Neural cell (in vitro differentiated cells): ENCODE measurements at regions not wholly inside any gene's neighbourhood (a gene's known extent, or its start where the extent isn't known, plus 50 kb on each side); places are given as distances from the start of the nearest gene placed in this dataset.

Source experiments
- H2AFZ ChIP-seq: fragments of 200-600, 300-800 bp; sonication (generic), shearing (Covaris generic); 2 replicates; pipeline ENCODE4 v1.6.0; 2014; ENCODE audit warnings: low read depth, mild to moderate bottlenecking, antibody characterized with exemption, low read length, moderate library complexity
- H3F3A ChIP-seq: fragments of 200-600 bp; shearing (Covaris generic); 2 replicates; pipeline ENCODE4 v1.6.1; 2016; ENCODE audit warnings: mild to moderate bottlenecking, moderate library complexity, mixed read lengths, antibody characterized with exemption, low read length; ENCODE audit not compliant: insufficient read depth, poor library complexity, severe bottlenecking
- H3K27ac ChIP-seq: fragments of 200-600, 300-800 bp; sonication (generic), shearing (Covaris generic); 2 replicates; pipeline ENCODE4 v1.5.1; 2014; ENCODE audit warnings: mild to moderate bottlenecking, low read length, moderate library complexity
- H3K27me3 ChIP-seq: fragments of 300-800, 200-600 bp; sonication (generic), shearing (Covaris generic); 2 replicates; pipeline ENCODE4 v1.6.0; 2014; ENCODE audit warnings: mild to moderate bottlenecking, low read depth, low read length, moderate library complexity; ENCODE audit not compliant: insufficient read depth
- H3K36me3 ChIP-seq: fragments of 300-800, 200-600 bp; sonication (generic), shearing (Covaris generic); 2 replicates; pipeline ENCODE4 v1.5.1; 2014; ENCODE audit warnings: mild to moderate bottlenecking, antibody characterized with exemption, low read length, moderate library complexity; ENCODE audit not compliant: insufficient read depth
- H3K4me2 ChIP-seq: fragments of 300-800, 200-600 bp; sonication (generic), shearing (Covaris generic); 2 replicates; pipeline ENCODE4 v1.6.0; 2014; ENCODE audit warnings: mild to moderate bottlenecking, low read length
- H3K4me3 ChIP-seq: fragments of 300-800, 200-600 bp; sonication (generic), shearing (Covaris generic); 2 replicates; pipeline ENCODE4 v1.5.1; 2014; ENCODE audit warnings: mild to moderate bottlenecking, low read length, moderate library complexity
- H3K79me2 ChIP-seq: fragments of 200-600 bp; shearing (Covaris generic); replicated peaks from 2 replicates; pipeline ENCODE4 v1.6.0; 2014; ENCODE audit warnings: mild to moderate bottlenecking, low read length, moderate library complexity; ENCODE audit not compliant: insufficient read depth
- H3K9ac ChIP-seq: fragments of 300-800, 200-600 bp; sonication (generic), shearing (Covaris generic); 2 replicates; pipeline ENCODE4 v1.6.1; 2016; ENCODE audit warnings: mild to moderate bottlenecking, low read length, mixed read lengths
- H3K9me2 ChIP-seq: fragments of 200-600 bp; shearing (Covaris generic); 2 replicates; pipeline ENCODE4 v1.6.1; 2016; ENCODE audit warnings: mild to moderate bottlenecking, low read length, mixed read lengths; ENCODE audit not compliant: insufficient read depth
- H3K9me3 ChIP-seq: fragments of 200-600, 300-800 bp; sonication (generic), shearing (Covaris generic); 2 replicates; pipeline ENCODE4 v1.6.1; 2016; ENCODE audit warnings: mild to moderate bottlenecking, mixed run types, low read length, moderate library complexity, mixed read lengths
- H4K20me1 ChIP-seq: fragments of 200-600 bp; shearing (Covaris generic); 2 replicates; pipeline ENCODE4 v1.6.1; 2016; ENCODE audit warnings: mild to moderate bottlenecking, mixed run types; ENCODE audit not compliant: insufficient read depth
- EP300 ChIP-seq: fragments of 450-650 bp; conservative IDR thresholded peaks from 2 replicates; pipeline ENCODE4 v1.6.1; 2014; ENCODE audit warnings: antibody characterized with exemption, mild to moderate bottlenecking, moderate library complexity; ENCODE audit not compliant: poor library complexity, severe bottlenecking
- EZH2 ChIP-seq: fragments of 200-600, 300-800 bp; shearing (Covaris generic), sonication (generic); IDR thresholded peaks from 2 replicates; pipeline ENCODE4 v1.6.1; 2014; ENCODE audit warnings: antibody characterized with exemption, low read length, borderline replicate concordance, mild to moderate bottlenecking; ENCODE audit not compliant: insufficient read depth, poor library complexity, severe bottlenecking
- MXI1 ChIP-seq: fragments of 450-650 bp; conservative IDR thresholded peaks from 2 replicates; pipeline ENCODE4 v1.6.1; 2014; ENCODE audit warnings: antibody characterized with exemption, mild to moderate bottlenecking; ENCODE audit not compliant: poor library complexity, severe bottlenecking
- POLR2AphosphoS5 ChIP-seq: IDR thresholded peaks from 2 replicates; pipeline ENCODE4 v1.6.1; 2012
- RAD21 ChIP-seq: fragments of 450-650 bp; conservative IDR thresholded peaks from 2 replicates; pipeline ENCODE4 v1.6.1; 2014; ENCODE audit warnings: antibody characterized with exemption, mild to moderate bottlenecking, moderate library complexity
- SMC3 ChIP-seq: fragments of 450-650 bp; conservative IDR thresholded peaks from 2 replicates; pipeline ENCODE4 v1.6.1; 2014; ENCODE audit warnings: antibody characterized with exemption, mild to moderate bottlenecking, moderate library complexity; ENCODE audit not compliant: poor library complexity
- TAF1 ChIP-seq: IDR thresholded peaks from 2 replicates; pipeline ENCODE4 v1.6.1; 2012; ENCODE audit warnings: low read depth
- TF ChIP-seq, protein P1 (sequence below): IDR thresholded peaks from 2 replicates; pipeline ENCODE4 v1.6.1; 2012; ENCODE audit warnings: borderline replicate concordance
- TF ChIP-seq, protein P2 (sequence below): fragments of 450-650 bp; IDR thresholded peaks from 2 replicates; pipeline ENCODE4 v1.5.1; 2014; ENCODE audit warnings: antibody characterized with exemption, mild to moderate bottlenecking, moderate library complexity; ENCODE audit not compliant: poor library complexity, severe bottlenecking

- no peaks in the 10 kb centered on the region for H3F3A ChIP-seq
- H3K36me3 ChIP-seq, result no peaks in the 10 kb centered on the region
- no peaks in the 10 kb centered on the region for H3K9me2 ChIP-seq
- H3K27ac ChIP-seq, result no peak overlapping the region
- H3K79me2 ChIP-seq, result no peaks in the 10 kb centered on the region
- H3K9me3 ChIP-seq, result no peaks in the 10 kb centered on the region
- no peak overlapping the region for H2AFZ ChIP-seq
- no peak overlapping the region for H3K4me2 ChIP-seq
- H3K27me3 ChIP-seq, result no peaks in the 10 kb centered on the region
- no peak overlapping the region for H3K4me3 ChIP-seq
- TF ChIP-seq RAD21 (no peak), MXI1 (no peak), SMC3 (no peak), EZH2 (no peak), POLR2AphosphoS5 (no peak), EP300 (no peak), TAF1 (no peak)
- TF ChIP-seq, protein P1, sequence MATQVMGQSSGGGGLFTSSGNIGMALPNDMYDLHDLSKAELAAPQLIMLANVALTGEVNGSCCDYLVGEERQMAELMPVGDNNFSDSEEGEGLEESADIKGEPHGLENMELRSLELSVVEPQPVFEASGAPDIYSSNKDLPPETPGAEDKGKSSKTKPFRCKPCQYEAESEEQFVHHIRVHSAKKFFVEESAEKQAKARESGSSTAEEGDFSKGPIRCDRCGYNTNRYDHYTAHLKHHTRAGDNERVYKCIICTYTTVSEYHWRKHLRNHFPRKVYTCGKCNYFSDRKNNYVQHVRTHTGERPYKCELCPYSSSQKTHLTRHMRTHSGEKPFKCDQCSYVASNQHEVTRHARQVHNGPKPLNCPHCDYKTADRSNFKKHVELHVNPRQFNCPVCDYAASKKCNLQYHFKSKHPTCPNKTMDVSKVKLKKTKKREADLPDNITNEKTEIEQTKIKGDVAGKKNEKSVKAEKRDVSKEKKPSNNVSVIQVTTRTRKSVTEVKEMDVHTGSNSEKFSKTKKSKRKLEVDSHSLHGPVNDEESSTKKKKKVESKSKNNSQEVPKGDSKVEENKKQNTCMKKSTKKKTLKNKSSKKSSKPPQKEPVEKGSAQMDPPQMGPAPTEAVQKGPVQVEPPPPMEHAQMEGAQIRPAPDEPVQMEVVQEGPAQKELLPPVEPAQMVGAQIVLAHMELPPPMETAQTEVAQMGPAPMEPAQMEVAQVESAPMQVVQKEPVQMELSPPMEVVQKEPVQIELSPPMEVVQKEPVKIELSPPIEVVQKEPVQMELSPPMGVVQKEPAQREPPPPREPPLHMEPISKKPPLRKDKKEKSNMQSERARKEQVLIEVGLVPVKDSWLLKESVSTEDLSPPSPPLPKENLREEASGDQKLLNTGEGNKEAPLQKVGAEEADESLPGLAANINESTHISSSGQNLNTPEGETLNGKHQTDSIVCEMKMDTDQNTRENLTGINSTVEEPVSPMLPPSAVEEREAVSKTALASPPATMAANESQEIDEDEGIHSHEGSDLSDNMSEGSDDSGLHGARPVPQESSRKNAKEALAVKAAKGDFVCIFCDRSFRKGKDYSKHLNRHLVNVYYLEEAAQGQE, result no peak
- TF ChIP-seq, protein P2, sequence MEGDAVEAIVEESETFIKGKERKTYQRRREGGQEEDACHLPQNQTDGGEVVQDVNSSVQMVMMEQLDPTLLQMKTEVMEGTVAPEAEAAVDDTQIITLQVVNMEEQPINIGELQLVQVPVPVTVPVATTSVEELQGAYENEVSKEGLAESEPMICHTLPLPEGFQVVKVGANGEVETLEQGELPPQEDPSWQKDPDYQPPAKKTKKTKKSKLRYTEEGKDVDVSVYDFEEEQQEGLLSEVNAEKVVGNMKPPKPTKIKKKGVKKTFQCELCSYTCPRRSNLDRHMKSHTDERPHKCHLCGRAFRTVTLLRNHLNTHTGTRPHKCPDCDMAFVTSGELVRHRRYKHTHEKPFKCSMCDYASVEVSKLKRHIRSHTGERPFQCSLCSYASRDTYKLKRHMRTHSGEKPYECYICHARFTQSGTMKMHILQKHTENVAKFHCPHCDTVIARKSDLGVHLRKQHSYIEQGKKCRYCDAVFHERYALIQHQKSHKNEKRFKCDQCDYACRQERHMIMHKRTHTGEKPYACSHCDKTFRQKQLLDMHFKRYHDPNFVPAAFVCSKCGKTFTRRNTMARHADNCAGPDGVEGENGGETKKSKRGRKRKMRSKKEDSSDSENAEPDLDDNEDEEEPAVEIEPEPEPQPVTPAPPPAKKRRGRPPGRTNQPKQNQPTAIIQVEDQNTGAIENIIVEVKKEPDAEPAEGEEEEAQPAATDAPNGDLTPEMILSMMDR, result no peak
- H4K20me1 ChIP-seq, result no peaks in the 10 kb centered on the region
- no peak overlapping the region for H3K9ac ChIP-seq
Measured at GRCh38 chr3:106570426-106570825, 701.6 kb upstream of the CBLB start.

DNA sequence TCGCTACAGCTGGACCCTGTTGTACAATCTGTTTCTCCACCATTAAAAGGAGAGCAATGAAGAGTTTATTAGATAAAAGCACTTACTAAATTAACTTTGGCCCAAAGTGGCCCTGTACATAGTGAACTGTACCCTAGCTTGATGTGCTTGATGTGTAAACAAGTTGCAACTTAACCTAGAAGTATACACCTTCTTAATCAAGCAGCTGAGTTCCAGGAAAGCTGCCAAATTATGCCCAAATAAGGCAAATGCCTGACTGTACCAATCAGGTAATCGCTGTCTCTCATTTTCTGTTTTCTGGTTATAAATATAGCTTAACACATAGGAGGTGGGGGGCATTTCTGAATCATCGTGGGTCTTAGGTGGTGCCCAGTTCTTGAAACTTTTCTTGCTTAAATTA lies 704.8 kb upstream of the CBLB start:
- H3K36me3 ChIP-seq, result no peaks in the 10 kb centered on the region
- no peaks in the 10 kb centered on the region for H3K9me3 ChIP-seq
- H2AFZ ChIP-seq, result no peak overlapping the region
- no peaks in the 10 kb centered on the region for H3K27me3 ChIP-seq
- no peaks in the 10 kb centered on the region for H3K79me2 ChIP-seq
- H3K4me2 ChIP-seq, result no peak overlapping the region
- no peak overlapping the region for H3K27ac ChIP-seq
- no peaks in the 10 kb centered on the region for H3K9me2 ChIP-seq
- H3K9ac ChIP-seq, result no peak overlapping the region
- H3F3A ChIP-seq, result no peaks in the 10 kb centered on the region
- H4K20me1 ChIP-seq, result no peaks in the 10 kb centered on the region
- TF ChIP-seq, protein P2, result no peak
- no peak overlapping the region for H3K4me3 ChIP-seq
